HEK293 (cell line): ENCODE measurements at regions not wholly inside any gene's neighbourhood (a gene's known extent, or its start where the extent isn't known, plus 50 kb on each side); places are given as distances from the start of the nearest gene placed in this dataset.
"Not testable (repeated sequence)": the region's sequence is repeated elsewhere in the genome, so short reads cannot be mapped to it uniquely, and the experiment has no call there.

Source experiments
- CTCF ChIP-seq: fragments of 450-650 bp; formaldehyde crosslinking; IDR thresholded peaks from 2 replicates; pipeline ENCODE4 v1.5.1; 2016; ENCODE audit warnings: missing biosample characterization, missing genetic modification characterization
- MYNN ChIP-seq: fragments of 450-650 bp; formaldehyde crosslinking; IDR thresholded peaks from 2 replicates; pipeline ENCODE4 v1.5.1; 2016; ENCODE audit warnings: missing biosample characterization, missing genetic modification characterization, borderline replicate concordance
- TRIM28 ChIP-seq: IDR thresholded peaks from 2 replicates; pipeline ENCODE4 v1.6.1; 2011; ENCODE audit warnings: low read length, control low read depth, borderline replicate concordance
- ZBTB49 ChIP-seq: fragments of 450-650 bp; formaldehyde crosslinking; IDR thresholded peaks from 2 replicates; pipeline ENCODE4 v1.5.1; 2016; ENCODE audit warnings: missing biosample characterization, missing genetic modification characterization, low read depth
- ZFP37 ChIP-seq: fragments of 450-650 bp; formaldehyde crosslinking; IDR thresholded peaks from 2 replicates; pipeline ENCODE4 v1.5.1; 2016; ENCODE audit warnings: missing biosample characterization, missing genetic modification characterization
- ZNF26 ChIP-seq: fragments of 450-650 bp; formaldehyde crosslinking; IDR thresholded peaks from 2 replicates; pipeline ENCODE4 v1.5.1; 2016; ENCODE audit warnings: missing biosample characterization, missing genetic modification characterization
- ZNF645 ChIP-seq: fragments of 450-650 bp; formaldehyde crosslinking; IDR thresholded peaks from 2 replicates; pipeline ENCODE4; 2016; ENCODE audit warnings: missing biosample characterization, missing genetic modification characterization
- ZNF791 ChIP-seq: fragments of 450-650 bp; formaldehyde crosslinking; IDR thresholded peaks from 2 replicates; pipeline ENCODE4 v1.5.1; 2016; ENCODE audit warnings: missing biosample characterization, missing genetic modification characterization
- ZSCAN5A ChIP-seq: fragments of 450-650 bp; formaldehyde crosslinking; IDR thresholded peaks from 2 replicates; pipeline ENCODE4 v1.5.1; 2016; ENCODE audit warnings: missing biosample characterization, missing genetic modification characterization

GRCh38 chr3:26024206-26024605 lies 234.3 kb downstream of the OXSM start:
- not testable (repeated sequence) for TF ChIP-seq CTCF; ZNF791 (tag by site-specific recombination); MYNN (tag by site-specific recombination); ZNF645 (tag by site-specific recombination); ZSCAN5A (tag by site-specific recombination); ZFP37 (tag by site-specific recombination); ZBTB49 (tag by site-specific recombination); ZNF26 (tag by site-specific recombination); TRIM28
